ENCODE measurements at regions not wholly inside any gene's neighbourhood (a gene's known extent, or its start where the extent isn't known, plus 50 kb on each side); places are given as distances from the start of the nearest gene placed in this dataset.

DNA sequence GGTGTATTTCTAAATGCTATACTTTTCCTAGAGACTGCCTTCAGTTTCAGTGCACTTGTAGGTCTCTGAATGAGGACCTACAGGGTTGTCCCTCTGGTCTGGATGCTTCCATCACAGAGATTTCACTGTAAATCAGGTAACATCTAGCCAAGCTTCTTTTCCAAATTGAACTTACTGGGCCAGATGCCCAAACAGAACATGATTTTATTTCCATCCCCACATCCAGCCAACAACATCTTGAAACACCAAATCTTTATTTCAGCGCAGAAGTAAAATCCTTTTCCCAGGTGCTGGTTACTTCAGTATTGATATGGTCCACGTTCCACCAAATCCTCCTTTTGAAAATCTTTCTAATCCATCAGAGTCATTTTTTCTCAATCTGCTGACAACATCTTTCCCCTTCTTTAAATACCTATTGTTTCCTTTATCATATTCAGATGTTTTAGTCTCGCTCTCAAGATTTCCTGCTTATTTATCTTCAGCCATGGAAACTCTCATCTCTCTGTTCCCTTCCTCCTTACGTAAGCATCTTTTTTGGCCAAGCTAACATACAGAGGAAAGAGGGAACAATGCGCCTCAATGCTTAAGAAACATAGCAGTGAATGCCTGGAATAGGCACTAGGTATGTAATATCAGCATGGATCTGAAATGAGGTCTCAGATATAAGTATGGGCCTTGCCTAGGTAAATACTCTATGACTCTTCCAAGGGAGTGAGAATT is 201.2 kb upstream of the MTNR1B start:
- Histone ChIP-seq H2AFZ (ENCODE audit: low read depth, low read length) (no peak overlapping the region), H3K9me3 (replicated peaks; ENCODE audit: control insufficient read depth, insufficient read depth, low read depth, low read length) (no peaks in the 10 kb centered on the region), H3K9me1 (ENCODE audit: control insufficient read depth, insufficient read depth, low read length) (no peaks in the 10 kb centered on the region), H3K27me3 (ENCODE audit: control insufficient read depth in 2 of 2, insufficient read depth in 2 of 2, low read length in 2 of 2) (no peaks in the 10 kb centered on the region), H3K9ac (ENCODE audit: insufficient read depth in 1 of 2, low read depth in 2 of 2, low read length in 2 of 2) (no peak overlapping the region), H3K4me1 (replicated peaks in 1 of 2; ENCODE audit: control insufficient read depth in 2 of 2, insufficient read depth in 2 of 2, low read length in 2 of 2) (no peaks in the 10 kb centered on the region), H3K4me2 (ENCODE audit: insufficient read depth, low read length) (no peak overlapping the region), H3K4me3 (no peak overlapping the region), H3K36me3 (ENCODE audit: control insufficient read depth, insufficient read depth, low read length) (no peaks in the 10 kb centered on the region), H4K20me1 (replicated peaks; ENCODE audit: control insufficient read depth, insufficient read depth, low read length) (no peaks in the 10 kb centered on the region), H3K79me2 (ENCODE audit: control insufficient read depth, insufficient read depth, low read length) (no peaks in the 10 kb centered on the region), H3K27ac (ENCODE audit: extremely low read depth, low read depth, low read length) (no peak overlapping the region)
- FAIRE-seq (no peak), DNase-seq (ENCODE audit: extremely low read depth in 1 of 4, low spot score in 3 of 4) (no peak), ATAC-seq (no peak)
- 0% methylated on average over 5 of the region's 5 CpGs for WGBS (ENCODE audit: insufficient coverage, low coverage, missing lambda C conversion rate)
- ChIA-PET CTCF (ENCODE audit: low intra/inter-chr PET ratio) (no interaction called here), POLR2A (no interaction called here)
- intact Hi-C loops (cut with micrococcal nuclease) (no loop called here), in situ Hi-C loops (cut with MboI) (no loop called here)
- TF ChIP-seq, protein P1, sequence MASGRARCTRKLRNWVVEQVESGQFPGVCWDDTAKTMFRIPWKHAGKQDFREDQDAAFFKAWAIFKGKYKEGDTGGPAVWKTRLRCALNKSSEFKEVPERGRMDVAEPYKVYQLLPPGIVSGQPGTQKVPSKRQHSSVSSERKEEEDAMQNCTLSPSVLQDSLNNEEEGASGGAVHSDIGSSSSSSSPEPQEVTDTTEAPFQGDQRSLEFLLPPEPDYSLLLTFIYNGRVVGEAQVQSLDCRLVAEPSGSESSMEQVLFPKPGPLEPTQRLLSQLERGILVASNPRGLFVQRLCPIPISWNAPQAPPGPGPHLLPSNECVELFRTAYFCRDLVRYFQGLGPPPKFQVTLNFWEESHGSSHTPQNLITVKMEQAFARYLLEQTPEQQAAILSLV (tag; IDR thresholded peaks at IDR 0.05), result no peak
- TF ChIP-seq FIP1L1 (IDR thresholded peaks at IDR 0.05; ENCODE audit: low read depth, low read length, poor library complexity, severe bottlenecking) (no peak), ZNF75A (CRISPR knock-in tag; IDR thresholded peaks at IDR 0.05) (no peak)
- BruUV-seq (replicated peaks), result no TSS peak

- Histone ChIP-seq H3K4me2 (ENCODE audit: insufficient read depth, low read length) (no peak overlapping the region), H3K9me3 (replicated peaks; ENCODE audit: control insufficient read depth, insufficient read depth, low read depth, low read length) (no peaks in the 10 kb centered on the region), H3K9ac (ENCODE audit: insufficient read depth in 1 of 2, low read depth in 2 of 2, low read length in 2 of 2) (no peak overlapping the region), H3K4me1 (replicated peaks in 1 of 2; ENCODE audit: control insufficient read depth in 2 of 2, insufficient read depth in 2 of 2, low read length in 2 of 2) (no peaks in the 10 kb centered on the region), H3K9me1 (ENCODE audit: control insufficient read depth, insufficient read depth, low read length) (no peaks in the 10 kb centered on the region), H2AFZ (ENCODE audit: low read depth, low read length) (no peak overlapping the region), H3K4me3 (no peak overlapping the region), H3K36me3 (ENCODE audit: control insufficient read depth, insufficient read depth, low read length) (no peaks in the 10 kb centered on the region), H3K27me3 (ENCODE audit: control insufficient read depth in 2 of 2, insufficient read depth in 2 of 2, low read length in 2 of 2) (no peaks in the 10 kb centered on the region), H4K20me1 (replicated peaks; ENCODE audit: control insufficient read depth, insufficient read depth, low read length) (no peaks in the 10 kb centered on the region), H3K27ac (ENCODE audit: extremely low read depth, low read depth, low read length) (no peak overlapping the region), H3K79me2 (ENCODE audit: control insufficient read depth, insufficient read depth, low read length) (no peaks in the 10 kb centered on the region)
- no TSS peak for BruUV-seq (replicated peaks)
- ChIA-PET CTCF (ENCODE audit: low intra/inter-chr PET ratio) (no interaction called here), POLR2A (no interaction called here)
- intact Hi-C loops (cut with micrococcal nuclease) (no loop called here), in situ Hi-C loops (cut with MboI) (no loop called here)
- no peak for DNase-seq (ENCODE audit: extremely low read depth in 1 of 4, low spot score in 3 of 4)
- TF ChIP-seq MYNN (IDR thresholded peaks at IDR 0.05) (no peak), MYNN (CRISPR knock-in tag; IDR thresholded peaks at IDR 0.05) (no peak), ZBTB33 (CRISPR knock-in tag; IDR thresholded peaks at IDR 0.05) (no peak), HMG20A (CRISPR knock-in tag; conservative IDR thresholded peaks at IDR 0.05) (no peak), MED1 (CRISPR knock-in tag; IDR thresholded peaks at IDR 0.05; ENCODE audit: borderline replicate concordance) (no peak), ZNF655 (CRISPR knock-in tag; IDR thresholded peaks at IDR 0.05) (no peak), ZNF431 (CRISPR knock-in tag; IDR thresholded peaks at IDR 0.05) (no peak), HDAC6 (IDR thresholded peaks at IDR 0.05; ENCODE audit: low read depth, low read length) (no peak)
- WGBS (ENCODE audit: insufficient coverage, low coverage, missing lambda C conversion rate), result 0% methylated on average over 2 of the region's 2 CpGs
- no peak for FAIRE-seq
- ATAC-seq, result no peak
These were observed 200.3 kb upstream of the MTNR1B start for GRCh38 chr11:92769112-92769511.

Measured in K562 (cell line).